ENCODE measurements at regions not wholly inside any gene's neighbourhood (a gene's known extent, or its start where the extent isn't known, plus 50 kb on each side); places are given as distances from the start of the nearest gene placed in this dataset.

DNA sequence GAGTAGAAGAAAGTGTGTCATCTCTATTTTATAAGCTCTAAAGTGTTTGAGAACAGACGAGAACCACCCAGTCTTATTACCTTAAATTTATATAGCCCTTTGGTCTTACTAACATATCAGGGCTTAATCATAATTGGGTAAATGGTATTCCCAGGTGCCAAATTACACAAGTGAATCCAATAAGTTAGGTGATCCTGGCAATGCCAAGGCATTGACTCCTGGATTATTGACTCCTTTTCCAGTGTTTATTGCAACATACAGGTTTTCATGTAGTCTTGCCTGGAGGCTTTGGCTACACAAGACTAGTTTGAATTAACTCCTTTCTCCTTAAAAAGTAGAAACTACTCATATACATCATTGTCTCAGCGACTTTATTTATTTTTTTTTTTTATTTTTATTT, 59.7 kb upstream of the MAPRE2 start (continued):
- TF ChIP-seq, protein P1, sequence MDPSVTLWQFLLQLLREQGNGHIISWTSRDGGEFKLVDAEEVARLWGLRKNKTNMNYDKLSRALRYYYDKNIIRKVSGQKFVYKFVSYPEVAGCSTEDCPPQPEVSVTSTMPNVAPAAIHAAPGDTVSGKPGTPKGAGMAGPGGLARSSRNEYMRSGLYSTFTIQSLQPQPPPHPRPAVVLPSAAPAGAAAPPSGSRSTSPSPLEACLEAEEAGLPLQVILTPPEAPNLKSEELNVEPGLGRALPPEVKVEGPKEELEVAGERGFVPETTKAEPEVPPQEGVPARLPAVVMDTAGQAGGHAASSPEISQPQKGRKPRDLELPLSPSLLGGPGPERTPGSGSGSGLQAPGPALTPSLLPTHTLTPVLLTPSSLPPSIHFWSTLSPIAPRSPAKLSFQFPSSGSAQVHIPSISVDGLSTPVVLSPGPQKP (IDR thresholded peaks at IDR 0.05; ENCODE audit: borderline replicate concordance, low read depth, low read length): no peak
- no peak for TF ChIP-seq MAFK (IDR thresholded peaks at IDR 0.05; ENCODE audit: low read depth, low read length)

DNA sequence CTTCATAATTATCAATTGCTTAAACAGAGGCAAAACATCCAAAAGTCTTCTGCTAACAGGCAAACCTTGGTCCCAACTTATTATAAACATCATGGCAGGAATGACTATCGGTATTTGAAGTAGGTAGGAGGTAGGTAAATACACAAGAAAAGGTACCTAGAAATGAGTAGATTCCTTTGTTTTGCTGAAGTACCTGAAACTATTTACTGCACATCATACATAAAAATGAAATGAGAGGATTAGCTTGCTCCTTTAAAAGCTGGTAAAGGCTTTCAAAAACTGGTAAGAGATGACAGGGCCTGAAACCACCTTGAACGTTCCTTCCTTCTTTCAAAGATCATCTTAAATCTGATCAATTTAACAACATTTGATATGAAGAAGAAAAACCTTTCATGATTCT, 55.2 kb upstream of the MAPRE2 start:
- Histone ChIP-seq H2BK20ac (ENCODE audit: low read depth, low read length) (no peak overlapping the region), H3K27ac (ENCODE audit: insufficient read depth, low read length) (no peak overlapping the region), H3K9ac (ENCODE audit: low read depth, low read length) (no peak overlapping the region), H3K14ac (replicated peaks; ENCODE audit: low read depth, low read length) (no peak overlapping the region), H4K5ac (ENCODE audit: low read depth, low read length) (no peak overlapping the region), H3K27me3 (ENCODE audit: control insufficient read depth, insufficient read depth, low read length) (no peaks in the 10 kb centered on the region; the same call in 1 of the 2 replicates), H4K20me1 (ENCODE audit: insufficient read depth, low read length) (no peaks in the 10 kb centered on the region), H3K4ac (ENCODE audit: low read depth, low read length) (no peak overlapping the region), H3K4me1 (ENCODE audit: control insufficient read depth, insufficient read depth, low read length) (no peaks in the 10 kb centered on the region), H2BK15ac (ENCODE audit: low read depth, low read length) (no peak overlapping the region), H2AK5ac (ENCODE audit: low read depth, low read length) (no peak overlapping the region), H2BK120ac (ENCODE audit: low read depth, low read length) (no peak overlapping the region), H2BK5ac (ENCODE audit: low read depth, low read length, poor library complexity, severe bottlenecking) (no peak overlapping the region), H2AK9ac (replicated peaks; ENCODE audit: low read depth, low read length, poor library complexity) (no peak overlapping the region), H3K9me3 (ENCODE audit: control insufficient read depth, insufficient read depth, low read length) (no peaks in the 10 kb centered on the region), H3K9me1 (ENCODE audit: insufficient read depth, low read length) (no peaks in the 10 kb centered on the region), H2AFZ (replicated peaks; ENCODE audit: low read length, poor library complexity) (no peak overlapping the region), H3K4me2 (ENCODE audit: low read depth, low read length) (no peak overlapping the region), H3K79me1 (ENCODE audit: low read depth in 1 of 2, low read length in 2 of 2) (no peaks in the 10 kb centered on the region), H3K4me3 (ENCODE audit: insufficient read depth, low read depth, low read length) (no peak overlapping the region), H3K36me3 (ENCODE audit: control insufficient read depth, insufficient read depth, low read length) (no peaks in the 10 kb centered on the region), H3K23ac (ENCODE audit: low read depth, low read length) (no peak overlapping the region), H3K18ac (ENCODE audit: low read depth, low read length) (no peak overlapping the region), H4K91ac (ENCODE audit: insufficient read depth, low read depth, low read length) (no peak overlapping the region), H3K56ac (ENCODE audit: extremely low read depth, insufficient read depth, low read length) (no peak overlapping the region), H4K8ac (ENCODE audit: low read depth in 2 of 2, low read length in 2 of 2) (no peak overlapping the region)
- dilution Hi-C loops (cut with HindIII; ENCODE audit: low sequenced_read_pairs, unreplicated experiment): no loop called here
- no peak for TF ChIP-seq CEBPB (IDR thresholded peaks at IDR 0.05; ENCODE audit: low read depth, low read length)
- CTCF ChIA-PET: no interaction called here
- intact Hi-C loops (cut with micrococcal nuclease): loop anchor here (5.0 kb wide), 1 partner anchor 1234 kb away; no protein-coding TSS in a partner anchor
- DNase-seq (no peak), ATAC-seq (ENCODE audit: low read depth) (no peak)
- POLR2A ChIA-PET (ENCODE audit: unreplicated experiment): no interaction called here
- in situ Hi-C loops (cut with MboI; ENCODE audit: low sequenced_read_pairs): no loop called here
- BruUV-seq (replicated peaks): no TSS peak
- WGBS, 2 experiments (ENCODE audit: extremely low coverage in 2 of 2, insufficient read length in 1 of 2): no CpG with 5 or more reads among the region's 2 CpGs
